Endodermal cell (in vitro differentiated cells): ENCODE measurements at regions not wholly inside any gene's neighbourhood (a gene's known extent, or its start where the extent isn't known, plus 50 kb on each side); places are given as distances from the start of the nearest gene placed in this dataset.

Experiments
- DNase-seq: peaks from one replicate; pipeline ENCODE4 v3.0.0-alpha.2; 2017
- H3K27ac ChIP-seq: 2 replicates; pipeline ENCODE4 v1.5.1; 2013; ENCODE audit warnings: mild to moderate bottlenecking, low read depth, low read length, moderate library complexity
- H3K27me3 ChIP-seq: 2 replicates; pipeline ENCODE4 v1.6.1; 2013; ENCODE audit warnings: mild to moderate bottlenecking, low read length, moderate library complexity; ENCODE audit not compliant: insufficient read depth, control insufficient read depth, poor library complexity, severe bottlenecking
- H3K36me3 ChIP-seq: 2 replicates; pipeline ENCODE4 v1.7.0; 2013; ENCODE audit warnings: mild to moderate bottlenecking, low read length, moderate library complexity; ENCODE audit not compliant: control insufficient read depth, insufficient read depth
- H3K4me1 ChIP-seq: one replicate; pipeline ENCODE4 v1.7.0; 2013; ENCODE audit warnings: low read length; ENCODE audit not compliant: control insufficient read depth, insufficient read depth
- H3K4me3 ChIP-seq: 2 replicates; pipeline ENCODE4 v1.5.1; 2013; ENCODE audit warnings: mild to moderate bottlenecking, low read length, moderate library complexity
- H3K9ac ChIP-seq: 2 replicates; pipeline ENCODE4 v1.6.1; 2013; ENCODE audit warnings: mild to moderate bottlenecking, low read length, moderate library complexity; ENCODE audit not compliant: poor library complexity, severe bottlenecking; ENCODE audit errors: extremely low read depth
- H3K9me3 ChIP-seq: 2 replicates; pipeline ENCODE4 v1.6.1; 2013; ENCODE audit warnings: mild to moderate bottlenecking, low read length, moderate library complexity; ENCODE audit not compliant: control insufficient read depth
- H3K27ac Mint-ChIP-seq: 2 replicates; pipeline ENCODE4 v1.8.0; 2020; ENCODE audit warnings: mixed read lengths
- H3K27me3 Mint-ChIP-seq: 2 replicates; pipeline ENCODE4 v1.8.0; 2021; ENCODE audit warnings: mild to moderate bottlenecking, mixed read lengths; ENCODE audit not compliant: insufficient read depth
- H3K36me3 Mint-ChIP-seq: 2 replicates; pipeline ENCODE4 v1.8.0; 2020; ENCODE audit warnings: low read depth, mixed read lengths
- H3K4me1 Mint-ChIP-seq: 2 replicates; pipeline ENCODE4 v1.8.0; 2020; ENCODE audit warnings: mixed read lengths
- H3K4me3 Mint-ChIP-seq: 2 replicates; pipeline ENCODE4 v1.8.0; 2020; ENCODE audit warnings: mild to moderate bottlenecking, moderate library complexity, mixed read lengths
- H3K9me3 Mint-ChIP-seq: 2 replicates; pipeline ENCODE4 v1.8.0; 2020; ENCODE audit warnings: mild to moderate bottlenecking, mixed read lengths
- CTCF ChIP-seq: fragments of 200-600 bp; sonication (generic); conservative IDR thresholded peaks from 2 replicates; pipeline ENCODE4 v1.5.0; 2021; ENCODE audit warnings: antibody characterized with exemption, mild to moderate bottlenecking
- WGBS, 2 experiments: methylation state at CpG; one replicate each; pipeline versions ENCODE4 v1.1.5 to v1.1.7; 2013; ENCODE audit warnings: missing lambda C conversion rate in 2 of 2, mixed read lengths in 1 of 2; ENCODE audit not compliant: insufficient coverage in 1 of 2, insufficient read length in 1 of 2; 5-methylcytosine and 5-hydroxymethylcytosine counted together

DNA sequence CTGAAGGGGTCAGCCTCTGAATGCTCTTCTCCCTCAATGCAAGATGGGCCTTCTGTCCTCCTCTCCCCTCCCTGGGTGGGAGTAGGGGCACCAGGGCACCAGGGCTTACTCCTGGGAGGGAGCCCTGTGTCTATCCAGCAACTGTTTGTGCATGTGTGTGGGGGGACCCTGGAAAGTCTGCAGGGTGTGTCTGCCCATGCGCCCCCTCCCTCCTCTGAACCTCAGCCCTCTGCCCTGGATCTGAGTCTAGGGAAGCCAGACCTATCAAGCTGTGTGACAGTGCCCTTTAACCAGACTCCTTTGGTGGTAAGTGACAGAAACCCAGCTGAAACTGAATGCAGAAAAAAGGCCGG is 213.3 kb upstream of the ZNF536 start:
- no peak overlapping the region for H3K4me3 ChIP-seq
- H3K9me3 ChIP-seq, result no peaks in the 10 kb centered on the region
- no peak for TF ChIP-seq CTCF
- Mint-ChIP-seq H3K9me3 (no peaks in the 10 kb centered on the region), H3K36me3 (no peaks in the 10 kb centered on the region), H3K27ac (no peak overlapping the region), H3K27me3 (no peaks in the 10 kb centered on the region), H3K4me3 (no peak overlapping the region), H3K4me1 (no peaks in the 10 kb centered on the region)
- WGBS, 2 experiments, result 78% methylated on average over 2 of the region's 2 CpGs; no CpG with 5 or more reads in 1 of the 2 experiments
- no peaks in the 10 kb centered on the region for H3K36me3 ChIP-seq
- no peak overlapping the region for H3K9ac ChIP-seq
- H3K27ac ChIP-seq, result no peak overlapping the region
- no peaks in the 10 kb centered on the region for H3K4me1 ChIP-seq
- DNase-seq, result no peak
- no peaks in the 10 kb centered on the region for H3K27me3 ChIP-seq

- Histone ChIP-seq H3K4me1 (no peaks in the 10 kb centered on the region), H3K9ac (no peak overlapping the region), H3K4me3 (no peak overlapping the region), H3K27me3 (no peaks in the 10 kb centered on the region), H3K27ac (no peak overlapping the region), H3K36me3 (no peaks in the 10 kb centered on the region), H3K9me3 (no peaks in the 10 kb centered on the region)
- Mint-ChIP-seq H3K27ac (no peak overlapping the region), H3K4me1 (no peaks in the 10 kb centered on the region), H3K27me3 (no peaks in the 10 kb centered on the region), H3K4me3 (no peak overlapping the region), H3K36me3 (no peaks in the 10 kb centered on the region), H3K9me3 (no peaks in the 10 kb centered on the region)
- TF ChIP-seq CTCF, result no peak
- 83% methylated on average over 1 of the region's 1 CpG; no CpG with 5 or more reads in 1 of the 2 experiments for WGBS, 2 experiments
- DNase-seq, result no peak
Measured at GRCh38 chr19:30159636-30160035, 212.5 kb upstream of the ZNF536 start.

DNA sequence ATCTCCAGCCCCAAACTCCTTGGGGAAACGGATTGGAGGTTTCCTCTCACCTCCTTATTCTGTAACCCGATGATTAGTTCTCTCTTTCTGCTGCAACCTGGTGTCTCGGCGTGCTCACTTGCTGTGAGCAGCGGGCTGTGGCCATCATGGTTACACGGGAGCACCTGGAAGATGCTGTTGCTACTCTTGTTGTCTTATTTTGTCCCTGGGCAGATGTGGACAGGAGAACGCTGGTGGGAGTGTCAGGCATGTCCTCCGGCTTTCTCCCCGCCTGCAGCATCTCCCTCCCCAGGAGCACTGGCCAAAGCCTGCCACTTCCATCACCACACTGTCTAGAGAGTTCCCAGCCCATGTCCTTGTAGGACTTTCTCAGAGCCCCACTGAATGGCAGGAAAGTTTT is 211.8 kb upstream of the ZNF536 start:
- Mint-ChIP-seq H3K27ac (no peak overlapping the region), H3K9me3 (no peaks in the 10 kb centered on the region), H3K36me3 (no peaks in the 10 kb centered on the region), H3K4me3 (no peak overlapping the region), H3K4me1 (no peaks in the 10 kb centered on the region), H3K27me3 (no peaks in the 10 kb centered on the region)
- no peaks in the 10 kb centered on the region for H3K27me3 ChIP-seq
- H3K36me3 ChIP-seq, result no peaks in the 10 kb centered on the region
- DNase-seq, result no peak
- no peaks in the 10 kb centered on the region for H3K9me3 ChIP-seq
- H3K4me3 ChIP-seq, result no peak overlapping the region
- H3K4me1 ChIP-seq, result no peaks in the 10 kb centered on the region
- WGBS, 2 experiments, result 85 to 89% methylated on average over 7 to 9 of the region's 9 CpGs
- H3K27ac ChIP-seq, result no peak overlapping the region
- TF ChIP-seq CTCF, result no peak
- no peak overlapping the region for H3K9ac ChIP-seq
